Thyroid gland (tissue), 4 donors: ENCODE measurements at regions not wholly inside any gene's neighbourhood (a gene's known extent, or its start where the extent isn't known, plus 50 kb on each side); places are given as distances from the start of the nearest gene placed in this dataset.

ENCODE experiments used
- DNase-seq, 2 donors: peaks; one replicate each; pipeline ENCODE4 v3.0.0-alpha.2; 2019
- H3K27ac ChIP-seq, 3 donors: fragments of 200-600 bp; sonication (generic); 1 replicate in 2 of 3; 2 replicates in 1 of 3; pipeline ENCODE4 v1.5.1; 2016 to 2019; ENCODE audit warnings: mild to moderate bottlenecking in 1 of 3, moderate library complexity in 1 of 3
- H3K27me3 ChIP-seq: fragments of 200-600 bp; sonication (generic); one replicate; pipeline ENCODE4 v1.5.1; 2019
- H3K36me3 ChIP-seq, 2 donors: fragments of 200-600 bp; sonication (generic); one replicate each; pipeline ENCODE4 v1.5.1; 2016 to 2019
- H3K4me1 ChIP-seq, 2 donors: fragments of 200-600 bp; sonication (generic); one replicate each; pipeline ENCODE4 v1.5.1; 2017 to 2019
- H3K4me3 ChIP-seq, 3 donors: fragments of 200-600 bp; sonication (generic); replicated peaks in 1 of 3; 1 replicate in 2 of 3; 2 replicates in 1 of 3; pipeline ENCODE4 v1.5.1; 2016; ENCODE audit warnings: mild to moderate bottlenecking in 1 of 3
- H3K9me3 ChIP-seq: fragments of 200-600 bp; sonication (generic); one replicate; pipeline ENCODE4 v1.5.1; 2017
- CTCF ChIP-seq, 6 experiments: fragments of 200-600 bp in 3 of 6; fragments of 450-650 bp in 3 of 6; sonication (generic) in 3 of 6; IDR thresholded peaks; one replicate each; pipeline ENCODE4 v1.5.1; 2016 to 2019; ENCODE audit warnings: antibody characterized with exemption in 6 of 6, mild to moderate bottlenecking in 2 of 6, inconsistent platforms in 1 of 6, moderate library complexity in 1 of 6
- POLR2A ChIP-seq, 2 donors: fragments of 450-650 bp; IDR thresholded peaks; one replicate each; pipeline ENCODE4 v1.6.1; 2017; ENCODE audit warnings: antibody characterized with exemption in 2 of 2, mild to moderate bottlenecking in 2 of 2, moderate library complexity in 1 of 2
- WGBS, 2 donors: methylation state at CpG; one replicate each; pipeline ENCODE4 v1.1.5; 2017; 5-methylcytosine and 5-hydroxymethylcytosine counted together
- intact Hi-C: fragments of 100-400 bp; cut with DNase I; formaldehyde crosslinking; loops from one replicate; pipeline ENCODE4 v1.15.1; 2023

- 49 to 51% methylated on average over 4 of the region's 4 CpGs for WGBS, 2 donors
These were observed 1334.8 kb downstream of the MRPL39 start for GRCh38 chr21:24272521-24272938.

GRCh38 chr21:24265987-24266386, 1341.3 kb downstream of the MRPL39 start:
- H3K27ac ChIP-seq, result no peak overlapping the region
- TF ChIP-seq CTCF (IDR thresholded peaks at IDR 0.05) (no peak), POLR2A (IDR thresholded peaks at IDR 0.05) (no peak)
- no peaks in the 10 kb centered on the region for H3K36me3 ChIP-seq
- 88 to 91% methylated on average over 1 of the region's 1 CpG for WGBS, 2 donors
- no peaks in the 10 kb centered on the region for H3K27me3 ChIP-seq
- intact Hi-C loops, result no loop called here
- H3K9me3 ChIP-seq, result no peaks in the 10 kb centered on the region
- no peak for DNase-seq
- H3K4me3 ChIP-seq, result no peak overlapping the region
- H3K4me1 ChIP-seq, result no peaks in the 10 kb centered on the region

More at GRCh38 chr21:24272521-24272938, 1334.8 kb downstream of the MRPL39 start:
- Histone ChIP-seq H3K27ac (no peak overlapping the region), H3K4me3 (no peak overlapping the region), H3K9me3 (no peaks in the 10 kb centered on the region), H3K36me3 (no peaks in the 10 kb centered on the region), H3K27me3 (no peaks in the 10 kb centered on the region), H3K4me1 (no peaks in the 10 kb centered on the region)
- intact Hi-C loops, result no loop called here
- no peak for DNase-seq
- no peak for TF ChIP-seq CTCF (IDR thresholded peaks at IDR 0.05)
- no peak for TF ChIP-seq POLR2A (IDR thresholded peaks at IDR 0.05)

- no peaks in the 10 kb centered on the region for H3K9me3 ChIP-seq
- no peak for DNase-seq
- H3K27ac ChIP-seq, result no peak overlapping the region
- TF ChIP-seq POLR2A (IDR thresholded peaks at IDR 0.05) (no peak), CTCF (IDR thresholded peaks at IDR 0.05) (no peak)
- H3K27me3 ChIP-seq, result no peaks in the 10 kb centered on the region
- H3K4me3 ChIP-seq, result no peak overlapping the region
- no peaks in the 10 kb centered on the region for H3K4me1 ChIP-seq
- intact Hi-C loops, result no loop called here
- WGBS, 2 donors, result 87 to 90% methylated on average over 3 of the region's 3 CpGs
- no peaks in the 10 kb centered on the region for H3K36me3 ChIP-seq
These were observed 1346.5 kb downstream of the MRPL39 start for GRCh38 chr21:24260751-24261150.

- TF ChIP-seq CTCF (IDR thresholded peaks at IDR 0.05) (no peak), POLR2A (IDR thresholded peaks at IDR 0.05) (no peak)
- intact Hi-C loops, result no loop called here
- Histone ChIP-seq H3K27me3 (no peaks in the 10 kb centered on the region), H3K4me3 (no peak overlapping the region), H3K36me3 (no peaks in the 10 kb centered on the region), H3K9me3 (no peaks in the 10 kb centered on the region), H3K27ac (no peak overlapping the region), H3K4me1 (no peaks in the 10 kb centered on the region)
- no peak for DNase-seq
- WGBS, 2 donors, result 88 to 100% methylated on average over 1 of the region's 1 CpG
These were observed 1348.0 kb downstream of the MRPL39 start for GRCh38 chr21:24259241-24259640.

- 61 to 69% methylated on average over 3 of the region's 3 CpGs for WGBS, 2 donors
- H3K27ac ChIP-seq, result no peak overlapping the region
- intact Hi-C loops, result no loop called here
- no peaks in the 10 kb centered on the region for H3K4me1 ChIP-seq
- no peaks in the 10 kb centered on the region for H3K27me3 ChIP-seq
- no peaks in the 10 kb centered on the region for H3K9me3 ChIP-seq
- TF ChIP-seq CTCF (IDR thresholded peaks at IDR 0.05), result no peak
- no peak for TF ChIP-seq POLR2A (IDR thresholded peaks at IDR 0.05)
- H3K36me3 ChIP-seq, result no peaks in the 10 kb centered on the region
- no peak for DNase-seq
- no peak overlapping the region for H3K4me3 ChIP-seq
These were observed 1351.7 kb downstream of the MRPL39 start for GRCh38 chr21:24255591-24255990.
